H9 (cell line): ENCODE measurements at regions not wholly inside any gene's neighbourhood (a gene's known extent, or its start where the extent isn't known, plus 50 kb on each side); places are given as distances from the start of the nearest gene placed in this dataset.

Experiments used
- DNase-seq: peaks from one replicate; pipeline ENCODE4 v3.0.0-alpha.2; 2017
- H2AFZ ChIP-seq: one replicate; pipeline ENCODE4 v1.6.1; 2013; ENCODE audit warnings: mild to moderate bottlenecking, low read length, control low read depth, moderate library complexity
- H2AK5ac ChIP-seq: 2 replicates; pipeline ENCODE4 v1.6.1; 2013; ENCODE audit warnings: low read length, control low read depth, mixed read lengths; ENCODE audit not compliant: insufficient read length
- H2BK120ac ChIP-seq: one replicate; pipeline ENCODE4 v1.6.1; 2013; ENCODE audit warnings: low read depth, mild to moderate bottlenecking, low read length, control low read depth, inconsistent platforms; ENCODE audit not compliant: poor library complexity, severe bottlenecking
- H2BK12ac ChIP-seq: 2 replicates; pipeline ENCODE4 v1.6.1; 2013; ENCODE audit warnings: low read length, control low read depth, mixed read lengths, low read depth; ENCODE audit not compliant: insufficient read length
- H2BK15ac ChIP-seq: 2 replicates; pipeline ENCODE4 v1.6.1; 2013; ENCODE audit warnings: low read depth, low read length, control low read depth
- H2BK20ac ChIP-seq: one replicate; pipeline ENCODE4 v1.6.1; 2013; ENCODE audit warnings: low read depth, mild to moderate bottlenecking, low read length, control low read depth, inconsistent platforms; ENCODE audit not compliant: poor library complexity, severe bottlenecking
- H2BK5ac ChIP-seq: 2 replicates; pipeline ENCODE4 v1.6.1; 2013; ENCODE audit warnings: low read length, control low read depth, mixed read lengths; ENCODE audit not compliant: insufficient read length
- H3K14ac ChIP-seq: 2 replicates; pipeline ENCODE4 v1.6.1; 2013; ENCODE audit warnings: low read length, control low read depth; ENCODE audit not compliant: insufficient read depth
- H3K18ac ChIP-seq: 2 replicates; pipeline ENCODE4 v1.6.1; 2013; ENCODE audit warnings: low read depth, mild to moderate bottlenecking, mixed read lengths, low read length, control low read depth; ENCODE audit not compliant: insufficient read length
- H3K23ac ChIP-seq: 2 replicates; pipeline ENCODE4 v1.6.1; 2013; ENCODE audit warnings: low read length, control low read depth, mixed read lengths, low read depth; ENCODE audit not compliant: insufficient read length
- H3K23me2 ChIP-seq: 2 replicates; pipeline ENCODE4 v1.6.1; 2013; ENCODE audit warnings: low read depth, mild to moderate bottlenecking, mixed read lengths, low read length, control low read depth; ENCODE audit not compliant: insufficient read length, poor library complexity, severe bottlenecking
- H3K27ac ChIP-seq: 2 replicates; pipeline ENCODE4 v1.5.1; 2013; ENCODE audit warnings: low read length, control low read depth, mixed read lengths, low read depth; ENCODE audit not compliant: insufficient read length
- H3K27me3 ChIP-seq: 2 replicates; pipeline ENCODE4 v1.6.1; 2013; ENCODE audit warnings: low read length, control low read depth, inconsistent platforms; ENCODE audit not compliant: insufficient read depth
- H3K4ac ChIP-seq: 2 replicates; pipeline ENCODE4 v1.6.1; 2013; ENCODE audit warnings: low read depth, mild to moderate bottlenecking, control low read depth, inconsistent platforms, low read length, moderate library complexity
- H3K4me1 ChIP-seq: 2 replicates; pipeline ENCODE4 v1.6.1; 2013; ENCODE audit warnings: low read length, control low read depth, inconsistent platforms; ENCODE audit not compliant: insufficient read depth
- H3K4me2 ChIP-seq: 2 replicates; pipeline ENCODE4 v1.6.1; 2013; ENCODE audit warnings: low read length, control low read depth, mixed read lengths; ENCODE audit not compliant: insufficient read length, insufficient read depth
- H3K56ac ChIP-seq: 2 replicates; pipeline ENCODE4 v1.6.1; 2013; ENCODE audit warnings: low read depth, mild to moderate bottlenecking, mixed read lengths, low read length, control low read depth; ENCODE audit not compliant: insufficient read length
- H3K79me1 ChIP-seq: 2 replicates; pipeline ENCODE4 v1.6.1; 2013; ENCODE audit warnings: low read depth, mild to moderate bottlenecking, moderate library complexity, low read length, control low read depth, inconsistent platforms; ENCODE audit not compliant: insufficient read depth, poor library complexity, severe bottlenecking
- H3K79me2 ChIP-seq: 2 replicates; pipeline ENCODE4 v1.6.1; 2013; ENCODE audit warnings: low read length, control low read depth, inconsistent platforms; ENCODE audit not compliant: insufficient read depth
- H3K9ac ChIP-seq: 2 replicates; pipeline ENCODE4 v1.6.1; 2013; ENCODE audit warnings: low read length, control low read depth, mixed read lengths; ENCODE audit not compliant: insufficient read length; ENCODE audit errors: extremely low read depth
- H3K9me3 ChIP-seq: one replicate; pipeline ENCODE4 v1.6.1; 2013; ENCODE audit warnings: low read depth, low read length, inconsistent platforms; ENCODE audit not compliant: control insufficient read depth
- H3T11ph ChIP-seq: one replicate; pipeline ENCODE4 v1.6.1; 2013; ENCODE audit warnings: mild to moderate bottlenecking, low read length, control low read depth, inconsistent platforms
- H4K20me1 ChIP-seq: one replicate; pipeline ENCODE4 v1.6.1; 2013; ENCODE audit not compliant: control insufficient read depth, insufficient read length, insufficient read depth
- H4K5ac ChIP-seq: 2 replicates; pipeline ENCODE4 v1.6.1; 2013; ENCODE audit warnings: low read depth, mild to moderate bottlenecking, mixed read lengths, low read length, control low read depth; ENCODE audit not compliant: insufficient read length
- H4K8ac ChIP-seq: replicated peaks from 2 replicates; pipeline ENCODE4 v1.6.1; 2013; ENCODE audit warnings: low read length, control low read depth, mixed read lengths, low read depth; ENCODE audit not compliant: insufficient read length
- H4K91ac ChIP-seq: 2 replicates; pipeline ENCODE4 v1.6.1; 2013; ENCODE audit warnings: low read depth, mild to moderate bottlenecking, moderate library complexity, mixed read lengths, low read length, control low read depth; ENCODE audit not compliant: insufficient read length
- H3K27ac Mint-ChIP-seq, 3 experiments: 2 replicates in 2 of 3; 3 replicates in 1 of 3; pipeline ENCODE4 v1.8.0; 2020 to 2021; ENCODE audit warnings: mixed read lengths in 3 of 3, mild to moderate bottlenecking in 1 of 3, moderate library complexity in 1 of 3
- H3K27me3 Mint-ChIP-seq: 2 replicates; pipeline ENCODE4 v1.8.0; 2021; ENCODE audit warnings: low read depth, mild to moderate bottlenecking, moderate library complexity, mixed read lengths
- H3K36me3 Mint-ChIP-seq, 3 experiments: 2 replicates in 2 of 3; 3 replicates in 1 of 3; pipeline ENCODE4 v1.8.0; 2020 to 2021; ENCODE audit warnings: low read depth in 3 of 3, mixed read lengths in 3 of 3; ENCODE audit not compliant: insufficient read depth in 1 of 3
- H3K4me1 Mint-ChIP-seq, 2 experiments: 2 replicates each; pipeline ENCODE4 v1.8.0; 2020; ENCODE audit warnings: mixed read lengths in 2 of 2
- H3K4me3 Mint-ChIP-seq, 2 experiments: 2 replicates in 1 of 2; 3 replicates in 1 of 2; pipeline ENCODE4 v1.8.0; 2020 to 2021; ENCODE audit warnings: mild to moderate bottlenecking in 2 of 2, mixed read lengths in 2 of 2, moderate library complexity in 1 of 2
- H3K9me3 Mint-ChIP-seq, 2 experiments: 2 replicates in 1 of 2; 3 replicates in 1 of 2; pipeline ENCODE4 v1.8.0; 2020; ENCODE audit warnings: mild to moderate bottlenecking in 2 of 2, mixed read lengths in 2 of 2, moderate library complexity in 1 of 2
- CTCF ChIP-seq: fragments of 200-600 bp; sonication (generic); conservative IDR thresholded peaks from 3 replicates; pipeline ENCODE4 v1.8.0; 2021; ENCODE audit warnings: antibody characterized with exemption, mild to moderate bottlenecking
- WGBS: extraction: QIAGEN DNeasy Blood & Tissue Kit; methylation state at CpG from one replicate; pipeline ENCODE4 v1.1.7; 2013; ENCODE audit warnings: missing lambda C conversion rate, low lambda C conversion rate, mixed read lengths; ENCODE audit not compliant: insufficient read length; ENCODE audit errors: extremely low coverage; 5-methylcytosine and 5-hydroxymethylcytosine counted together

- Histone ChIP-seq H2AFZ (no peak overlapping the region), H3K18ac (no peak overlapping the region), H3K9ac (no peak overlapping the region), H4K20me1 (no peaks in the 10 kb centered on the region), H3K4me1 (no peaks in the 10 kb centered on the region), H3K27me3 (no peaks in the 10 kb centered on the region), H3K4me2 (no peak overlapping the region), H3K79me2 (no peaks in the 10 kb centered on the region), H4K8ac (no peak overlapping the region), H4K91ac (no peak overlapping the region), H2BK12ac (no peak overlapping the region), H2AK5ac (no peak overlapping the region), H3K23me2 (no peaks in the 10 kb centered on the region), H3K4ac (no peak overlapping the region), H3K23ac (no peak overlapping the region), H2BK120ac (no peak overlapping the region), H3K27ac (no peak overlapping the region), H3K14ac (no peak overlapping the region), H3K56ac (no peak overlapping the region), H3K9me3 (no peaks in the 10 kb centered on the region), H2BK20ac (no peak overlapping the region), H2BK5ac (no peak overlapping the region), H4K5ac (no peak overlapping the region), H3K79me1 (no peaks in the 10 kb centered on the region), H3T11ph (no peak overlapping the region), H2BK15ac (no peak overlapping the region)
- no peak for DNase-seq
- Mint-ChIP-seq H3K4me1 (no peaks in the 10 kb centered on the region), H3K27ac (no peak overlapping the region), H3K27me3 (peaks cover 4% of the 10 kb centered on the region), H3K36me3 (no peaks in the 10 kb centered on the region), H3K9me3 (no peaks in the 10 kb centered on the region), H3K4me3 (no peak overlapping the region)
- TF ChIP-seq CTCF = no peak
- whole genome bisulfite sequencing = no CpG with 5 or more reads among the region's 3 CpGs
These were observed 108.8 kb downstream of the GYPC start for GRCh38 chr2:126764686-126765265.
